HG02588 (cell line): ENCODE measurements at regions not wholly inside any gene's neighbourhood (a gene's known extent, or its start where the extent isn't known, plus 50 kb on each side); places are given as distances from the start of the nearest gene placed in this dataset.
"Not testable (repeated sequence)": the region's sequence is repeated elsewhere in the genome, so short reads cannot be mapped to it uniquely, and the experiment has no call there.

ENCODE experiments used
- ATAC-seq: cut with Tn5 transposase; IDR thresholded peaks from one replicate; pipeline ENCODE4 v1.9.1; 2021; ENCODE audit warnings: mild to moderate bottlenecking, moderate library complexity; ENCODE audit not compliant: unreplicated experiment

DNA sequence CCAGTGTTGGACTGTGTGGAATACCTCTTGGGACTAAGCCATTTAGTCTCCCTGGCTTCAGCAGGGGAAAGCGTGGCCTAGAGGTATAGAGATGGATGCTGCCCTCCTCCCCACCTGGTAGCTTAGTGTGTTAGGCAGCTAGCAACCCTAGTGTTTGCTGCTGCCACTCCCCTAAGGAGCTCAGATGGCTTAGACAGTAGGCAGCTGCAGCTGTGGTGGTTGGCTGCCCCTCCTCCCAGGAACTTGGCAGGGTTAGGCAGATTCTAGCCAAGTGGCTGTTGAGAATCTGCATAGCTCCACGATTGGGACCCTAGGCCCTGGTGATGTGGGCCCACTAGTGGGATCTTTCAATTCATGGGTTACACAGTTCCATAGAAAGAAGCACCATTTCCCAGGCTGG lies 550.4 kb upstream of the CHAC2 start:
- ATAC-seq = no peak

DNA sequence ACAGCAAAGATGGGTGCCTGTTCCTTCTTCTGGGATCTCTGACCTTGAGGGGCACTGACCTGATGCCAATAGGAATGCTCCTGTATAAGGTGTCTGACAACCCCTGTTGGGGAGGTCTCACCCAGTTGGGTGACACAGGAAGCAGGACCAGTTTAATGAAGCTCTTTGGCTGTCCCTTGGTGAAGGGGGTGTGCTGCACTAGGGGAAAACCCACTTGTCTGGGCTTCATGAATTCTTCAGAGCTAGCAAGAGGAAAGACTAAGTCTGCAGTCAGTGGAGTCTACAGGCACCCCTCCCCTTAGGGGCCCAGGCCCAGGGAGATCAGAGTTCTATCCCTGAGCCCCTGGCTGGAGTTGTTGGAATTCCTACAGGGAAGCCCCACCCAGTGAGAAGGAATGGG lies 550.8 kb upstream of the CHAC2 start:
- no peak for ATAC-seq

DNA sequence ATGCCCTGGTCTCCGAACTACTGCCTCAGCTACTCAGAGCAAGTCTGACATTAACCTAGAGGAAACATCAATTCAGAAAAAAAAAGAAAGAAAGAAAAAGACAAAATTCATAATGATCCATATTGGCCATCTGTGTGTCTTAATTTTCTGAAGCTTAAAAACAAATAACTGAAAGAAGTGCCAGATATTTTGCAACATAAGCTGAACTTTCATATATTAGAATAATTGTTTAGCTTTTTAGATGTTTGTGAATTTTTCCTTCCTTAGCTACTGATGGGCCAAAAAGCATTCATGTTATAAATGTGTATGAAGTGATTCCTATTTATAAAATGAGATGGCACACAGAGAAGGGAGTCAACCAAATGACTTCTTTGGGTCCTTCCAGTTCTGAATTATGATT lies 555.0 kb upstream of the CHAC2 start:
- ATAC-seq = no peak

DNA sequence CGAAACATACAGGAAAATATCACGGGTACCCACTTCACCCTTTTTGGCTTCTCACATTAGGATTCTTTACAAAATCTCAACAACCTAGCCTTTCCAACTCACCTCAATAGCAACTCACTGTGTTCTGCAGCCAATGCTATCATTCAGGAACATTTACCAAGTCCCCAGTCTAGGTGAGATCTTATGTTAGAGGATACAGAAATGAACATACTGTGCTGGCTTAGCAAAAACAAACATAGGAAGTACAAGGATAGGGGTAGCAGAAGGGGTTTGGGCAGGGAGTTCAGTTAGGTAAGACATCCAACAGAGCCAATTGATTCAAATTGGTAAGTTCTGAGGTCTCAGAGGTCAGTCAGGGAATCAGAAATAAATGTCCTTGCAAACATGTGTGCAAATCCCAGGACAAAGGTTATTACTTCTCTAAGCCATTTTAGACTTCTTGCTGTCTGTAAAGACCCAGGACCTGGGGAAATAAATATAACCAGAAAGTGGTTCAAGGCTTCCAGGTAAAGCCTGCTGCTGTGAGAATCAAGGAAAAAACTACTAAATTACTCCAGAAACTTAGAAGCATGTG lies 556.3 kb upstream of the CHAC2 start:
- ATAC-seq = no peak

DNA sequence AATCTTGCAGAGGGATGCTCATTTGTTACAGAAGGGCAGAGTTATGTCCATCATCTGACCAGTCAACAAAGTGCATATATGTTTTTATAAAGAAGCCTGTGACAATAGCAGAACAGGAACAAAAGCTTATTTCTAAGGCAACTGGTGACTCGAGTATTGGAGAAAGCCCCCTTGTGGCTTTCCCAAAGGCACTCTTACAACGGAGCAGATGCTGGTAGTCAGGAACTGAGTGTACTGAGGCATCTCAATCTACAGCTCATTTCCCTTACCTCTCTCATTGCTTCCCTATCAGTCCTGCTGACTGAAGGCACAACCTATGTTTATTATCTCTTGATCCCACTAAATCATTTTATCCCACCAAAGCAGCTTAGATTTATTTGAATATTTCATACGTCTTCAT lies 557.1 kb upstream of the CHAC2 start:
- ATAC-seq = no peak

DNA sequence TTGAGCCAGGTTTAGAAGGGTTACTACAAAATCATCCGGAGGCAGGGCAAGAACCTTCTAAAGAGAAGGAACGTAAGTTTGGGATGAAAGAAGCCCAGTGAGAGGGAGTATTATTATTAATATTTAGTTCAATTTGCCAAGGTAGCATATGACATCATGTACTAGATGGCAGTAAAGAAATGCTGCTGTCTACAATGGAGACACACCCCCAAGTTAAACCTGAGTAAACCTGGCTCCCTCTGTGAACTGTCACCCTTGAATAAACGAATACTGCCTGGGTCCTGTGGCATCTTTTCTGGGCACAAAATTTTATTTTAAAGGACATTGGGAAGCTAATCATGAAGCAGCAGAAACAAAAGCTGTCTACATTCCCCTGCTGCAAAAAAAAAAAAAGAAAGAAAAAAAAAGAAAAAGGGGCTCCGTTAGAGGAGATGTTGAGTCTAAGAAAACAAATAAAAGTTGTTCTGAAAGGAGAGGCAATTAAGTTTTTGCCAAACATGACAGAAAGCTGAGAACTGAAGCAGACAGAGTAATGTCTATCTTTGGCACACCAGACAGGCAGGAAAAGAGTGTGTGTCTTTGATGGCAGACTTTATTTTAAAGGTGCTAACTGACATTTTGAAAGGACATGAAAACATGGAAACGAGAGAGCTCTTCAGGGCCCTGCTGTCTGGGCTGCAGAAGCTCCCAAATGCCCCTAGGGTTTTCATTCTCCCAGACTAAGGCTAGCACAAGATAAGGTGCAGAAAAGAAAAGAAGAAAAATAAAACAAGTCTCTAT lies 557.7 kb upstream of the CHAC2 start:
- no peak for ATAC-seq

DNA sequence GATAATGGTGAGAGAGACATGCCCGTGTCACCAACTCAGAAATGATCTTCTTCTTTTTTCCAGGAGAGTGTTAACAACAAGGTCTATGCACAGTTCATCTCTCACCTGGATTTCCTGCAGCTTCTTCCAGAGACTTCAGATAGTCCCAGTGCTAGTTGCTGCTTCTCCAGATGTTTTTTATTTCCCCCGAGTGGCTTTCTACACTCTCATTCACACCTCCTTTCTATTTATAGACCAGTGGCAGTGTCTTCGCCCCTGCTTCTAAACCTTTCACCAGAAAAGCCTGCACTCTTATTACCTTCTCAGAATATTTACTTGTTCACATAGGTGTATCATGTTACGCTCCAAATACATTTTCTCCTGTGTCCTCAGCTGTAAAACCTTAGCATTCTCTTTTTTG lies 558.8 kb upstream of the CHAC2 start:
- no peak for ATAC-seq

DNA sequence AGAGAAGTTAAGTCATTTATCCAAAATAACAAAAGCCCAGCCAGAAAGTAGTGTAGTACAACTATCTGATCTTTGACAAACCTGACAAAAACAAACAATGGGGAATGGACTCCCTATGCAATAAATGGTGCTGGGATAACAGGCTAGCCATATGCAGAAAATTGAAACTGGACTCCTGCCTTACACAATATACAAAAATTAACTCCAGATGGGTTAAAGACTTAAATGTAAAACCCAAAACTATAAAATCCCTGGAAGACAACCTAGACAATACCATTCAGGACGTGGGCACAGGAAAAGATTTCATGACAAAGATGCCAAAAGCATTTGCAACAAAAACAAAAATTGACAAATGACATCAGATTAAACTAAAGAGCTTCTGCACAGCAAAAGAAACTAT lies 561.4 kb upstream of the CHAC2 start:
- ATAC-seq = not testable (repeated sequence)

DNA sequence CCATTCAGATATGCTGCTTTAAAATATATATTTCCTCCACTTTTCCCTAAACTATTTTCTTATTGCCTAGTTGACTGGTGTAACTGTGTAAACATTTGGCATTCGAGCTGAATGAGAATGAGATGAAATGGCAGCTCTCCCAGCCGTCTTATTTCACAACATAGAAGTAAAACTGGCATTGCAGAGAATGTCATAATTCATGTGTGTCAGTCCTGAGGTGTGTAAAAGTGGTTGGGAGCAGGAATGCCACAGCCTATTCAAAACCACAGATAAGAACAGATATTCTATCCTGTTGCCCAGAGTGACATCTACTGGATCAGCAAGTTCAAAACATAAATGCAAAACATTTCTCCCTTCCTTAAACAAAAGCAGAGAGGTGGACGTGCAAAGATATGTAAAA lies 565.5 kb upstream of the CHAC2 start:
- ATAC-seq = no peak

DNA sequence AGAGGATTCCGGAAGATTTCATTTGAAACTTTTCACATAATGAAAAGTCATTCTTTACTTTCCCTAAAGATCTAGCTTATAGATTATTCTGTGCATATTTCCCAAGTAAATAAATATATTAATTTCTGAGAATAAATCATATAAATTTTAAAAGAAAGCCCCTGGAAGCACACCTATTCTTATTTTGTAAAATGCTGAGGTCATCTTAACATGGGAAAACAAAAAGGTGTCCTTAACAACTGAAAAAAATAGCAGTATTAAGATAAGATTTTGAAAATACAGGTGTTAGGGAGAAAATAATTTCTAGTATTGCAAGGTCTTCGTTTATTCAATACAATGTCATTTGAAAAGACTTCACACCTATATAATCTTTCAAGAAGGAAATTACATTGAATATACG lies 567.5 kb upstream of the CHAC2 start:
- no peak for ATAC-seq

DNA sequence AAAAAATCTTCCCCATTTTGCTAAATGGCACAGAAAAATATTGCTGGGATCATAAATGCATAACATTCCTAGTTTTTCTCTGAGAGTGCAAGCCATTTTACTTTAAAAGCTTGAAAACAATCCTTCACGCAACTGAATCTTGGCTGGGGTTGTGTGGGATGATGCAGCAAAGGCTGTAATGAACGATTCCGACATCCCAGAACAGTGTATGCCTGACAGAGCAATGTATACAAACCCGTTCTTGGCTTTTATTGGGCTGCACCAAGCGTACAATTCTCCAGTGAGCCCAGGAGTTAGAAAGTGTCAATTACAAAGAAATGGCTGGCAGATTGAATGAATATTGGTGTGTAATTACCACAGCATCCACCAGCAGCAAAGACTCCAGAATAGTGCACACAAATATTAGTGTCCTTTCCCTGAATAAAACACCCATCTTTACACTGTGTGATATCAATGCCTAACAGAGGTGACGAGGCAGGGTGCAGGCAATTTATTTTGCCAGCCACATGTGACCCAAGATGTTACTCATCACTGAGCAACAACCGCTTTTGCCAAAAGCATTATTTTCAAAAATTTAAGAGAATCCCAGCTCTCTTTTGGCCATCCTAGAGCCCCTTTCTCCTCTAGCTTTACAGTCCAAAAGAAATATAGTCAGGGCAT lies 578.6 kb upstream of the CHAC2 start:
- ATAC-seq = no peak

DNA sequence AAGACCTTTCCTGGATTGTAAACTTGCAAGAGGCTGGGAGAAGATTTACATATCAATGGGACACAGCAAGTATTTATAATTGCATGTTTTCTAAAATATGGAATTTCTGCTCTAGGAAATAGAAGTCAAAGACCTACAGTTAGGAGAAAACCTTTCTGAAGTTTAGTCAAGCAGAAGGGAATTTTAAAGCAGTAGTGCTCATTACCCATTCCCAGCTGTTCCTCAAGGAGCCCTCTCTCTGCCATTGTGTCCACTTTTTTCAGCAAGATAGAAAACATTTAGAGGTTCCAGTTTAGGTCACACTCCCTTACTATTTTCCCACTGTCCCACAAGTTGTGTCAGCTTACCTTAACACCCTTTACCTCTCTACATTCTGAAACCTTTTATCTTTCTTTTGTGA lies 584.0 kb upstream of the CHAC2 start:
- ATAC-seq = no peak

DNA sequence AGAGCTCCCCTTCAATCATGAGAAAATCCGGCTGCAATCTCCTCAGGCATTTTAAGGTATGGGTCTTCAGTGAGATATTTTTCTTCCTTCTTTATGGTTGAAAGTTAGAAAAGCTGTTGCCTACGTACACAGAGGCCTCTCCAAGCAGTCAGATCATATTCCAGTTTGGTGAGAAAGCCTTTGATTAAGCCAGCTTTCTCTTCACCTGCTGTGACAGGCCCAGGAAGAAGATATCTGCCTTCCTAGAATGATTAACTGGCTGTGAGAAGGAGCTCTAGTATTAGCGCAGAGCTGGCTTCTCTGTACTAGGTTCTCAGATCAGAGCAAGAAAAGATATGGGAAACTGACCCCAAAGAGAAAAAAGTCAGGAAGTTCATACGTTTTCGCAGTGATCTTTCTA lies 585.0 kb upstream of the CHAC2 start:
- no peak for ATAC-seq

DNA sequence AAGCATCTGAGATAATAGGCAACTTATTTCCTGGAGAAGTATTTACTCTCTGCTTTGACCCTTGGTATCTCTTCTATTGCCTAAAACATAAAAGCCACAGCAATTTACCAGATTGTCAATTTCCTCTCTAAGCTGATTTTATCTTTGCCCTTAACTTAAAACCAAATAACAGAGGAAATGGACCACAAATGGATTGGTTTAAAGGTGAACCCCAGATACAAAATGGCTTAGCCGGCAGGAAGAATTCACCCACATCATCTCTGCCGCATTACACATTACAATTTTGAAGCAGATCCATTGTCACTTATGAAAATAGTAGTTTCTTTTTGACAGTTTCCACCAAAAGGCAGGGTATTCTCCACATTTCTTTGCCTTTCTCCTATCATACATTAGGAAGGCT lies 585.8 kb upstream of the CHAC2 start:
- no peak for ATAC-seq

DNA sequence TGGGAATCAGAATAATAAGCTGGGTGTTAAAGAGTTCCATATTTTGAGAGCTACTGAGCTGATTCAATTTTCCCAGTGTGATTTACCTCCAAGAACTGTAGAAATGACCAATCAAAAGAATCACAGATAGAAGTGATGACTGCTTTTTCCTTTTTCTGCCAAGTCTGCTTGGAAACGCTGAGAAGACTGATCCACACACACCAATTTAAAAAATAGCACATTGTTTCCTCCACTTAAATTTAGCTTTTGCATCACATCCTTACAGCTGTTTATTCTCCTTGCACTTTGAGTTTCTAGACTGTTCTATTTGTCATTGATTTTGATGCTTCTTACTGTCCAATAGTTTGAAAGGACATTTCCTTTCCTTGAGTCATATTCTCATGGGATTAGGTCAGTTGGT lies 590.3 kb upstream of the CHAC2 start:
- ATAC-seq = no peak

DNA sequence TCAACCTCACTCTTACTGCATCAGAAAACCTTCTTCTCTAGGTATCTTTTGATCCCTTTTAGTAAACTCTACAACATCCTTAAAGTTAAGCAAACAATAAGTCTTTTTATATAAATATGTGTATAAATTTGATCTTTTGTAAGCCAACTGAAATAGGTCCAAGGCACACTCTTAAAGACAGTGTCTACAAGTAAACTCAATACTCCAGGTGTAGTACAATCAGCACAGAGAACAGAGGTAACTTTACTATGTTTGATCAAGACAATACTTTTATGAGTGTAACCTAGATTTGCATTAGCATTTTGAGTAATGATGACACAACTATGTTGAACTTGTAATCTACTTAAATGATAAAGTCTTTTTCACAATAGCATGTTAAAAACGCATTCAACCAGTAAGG lies 593.1 kb upstream of the CHAC2 start:
- ATAC-seq = no peak

DNA sequence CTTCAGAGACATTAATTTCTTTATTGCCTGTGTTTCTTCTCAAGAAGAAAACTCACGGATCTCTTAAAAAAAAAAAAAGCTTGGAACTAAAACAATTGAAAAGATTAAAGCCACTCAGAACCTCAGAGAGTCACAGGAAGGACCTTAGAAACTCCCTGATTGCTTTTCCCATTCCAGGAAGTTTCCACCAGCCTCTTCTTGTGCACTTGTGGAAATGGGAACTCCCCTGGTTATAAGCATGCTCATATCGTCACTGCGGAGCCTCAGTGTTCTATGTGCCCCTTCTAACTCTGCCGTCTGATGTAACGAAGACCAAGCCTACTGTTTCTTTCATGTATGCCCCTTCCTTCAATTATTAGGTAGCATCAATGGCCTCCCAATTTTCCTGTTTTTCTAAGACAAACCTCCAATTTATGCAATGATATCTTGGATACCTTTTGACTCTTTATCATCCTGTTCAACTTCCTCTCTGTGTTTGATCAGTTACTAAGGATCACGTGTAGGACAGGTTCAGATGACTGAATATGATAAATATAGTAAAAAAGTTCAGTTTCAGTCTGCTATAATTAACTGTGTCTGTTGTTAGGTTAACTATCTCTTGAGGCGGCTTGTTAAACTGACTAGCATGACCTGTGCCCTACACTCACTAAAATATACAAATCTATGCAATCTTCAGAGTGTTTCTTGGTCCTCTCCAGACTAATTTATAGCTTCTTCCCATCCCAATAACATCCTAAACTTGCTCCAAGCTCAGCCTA lies 593.7 kb upstream of the CHAC2 start:
- no peak for ATAC-seq

DNA sequence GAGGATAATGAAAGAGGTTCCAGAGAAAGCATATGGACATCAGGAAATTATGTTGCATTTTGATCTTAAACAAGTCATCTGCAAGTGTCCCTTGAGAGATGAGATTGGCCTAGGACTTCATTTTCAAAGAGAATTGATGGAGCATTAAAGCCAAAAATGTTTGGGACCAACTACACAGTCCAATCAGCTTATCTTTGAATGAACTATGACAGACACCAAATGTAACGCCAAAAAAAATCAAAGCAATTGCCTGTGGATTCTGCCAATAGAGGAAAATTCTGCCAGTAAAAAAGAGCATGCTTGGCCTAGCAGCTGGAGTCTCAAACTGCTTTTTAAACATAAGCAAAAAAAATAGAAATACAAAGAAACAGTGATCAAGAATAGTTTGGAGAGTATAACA lies 594.5 kb upstream of the CHAC2 start:
- no peak for ATAC-seq

DNA sequence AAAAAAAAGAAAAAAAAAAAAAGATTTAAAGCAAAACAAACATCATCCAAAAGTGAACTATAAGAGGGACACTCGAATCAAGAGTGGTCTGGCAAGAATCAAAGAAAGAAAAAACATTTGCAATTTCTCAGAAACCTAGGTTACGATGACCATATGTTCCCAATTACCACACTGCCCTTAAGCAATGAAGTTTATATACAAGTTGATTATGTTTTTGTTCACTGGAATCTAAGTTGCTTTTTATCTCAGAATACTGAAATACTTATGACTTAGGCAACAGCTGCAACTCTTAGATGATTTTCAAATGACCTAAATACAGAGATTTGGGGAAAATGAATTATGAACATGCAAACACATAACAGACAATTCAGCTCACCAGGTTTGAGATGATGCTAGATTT lies 597.1 kb upstream of the CHAC2 start:
- ATAC-seq = no peak

DNA sequence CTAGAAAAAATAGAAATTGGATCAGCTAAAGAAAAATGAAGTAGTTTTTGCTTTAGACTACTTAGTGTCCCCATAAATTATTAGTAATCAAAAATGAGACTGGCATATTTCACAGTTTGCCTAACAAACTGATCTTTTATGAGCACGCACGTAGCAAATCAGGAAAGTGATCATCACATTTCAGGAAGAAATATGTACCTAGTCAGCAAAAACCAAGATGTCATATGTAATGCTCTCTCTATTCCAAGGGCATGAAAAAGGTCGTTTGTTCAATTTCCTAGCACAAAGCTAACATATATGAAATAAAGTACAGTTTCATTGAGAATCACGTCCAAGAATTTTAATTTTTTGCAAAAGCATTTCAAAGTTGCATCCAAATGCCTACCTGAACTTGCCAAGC lies 600.4 kb upstream of the CHAC2 start:
- no peak for ATAC-seq

DNA sequence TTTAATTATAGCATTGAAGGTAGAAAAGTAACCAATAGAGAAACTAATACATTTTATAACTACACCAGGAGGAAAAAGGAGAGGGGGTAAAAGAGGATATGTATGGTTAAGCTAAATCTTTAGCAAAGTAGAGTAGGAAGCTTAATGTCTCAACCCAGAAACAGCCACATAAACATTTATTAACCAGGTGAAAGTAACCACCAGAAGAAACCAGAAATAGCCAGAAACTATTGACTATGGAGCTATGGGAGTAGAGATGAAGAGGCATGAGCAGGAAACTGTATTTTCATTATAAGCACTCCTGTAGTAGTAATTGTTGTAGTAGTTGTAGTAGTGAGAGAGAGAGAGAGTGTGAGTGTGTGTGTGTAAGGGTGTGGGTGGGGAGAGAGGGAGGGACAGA lies 617.5 kb upstream of the CHAC2 start:
- ATAC-seq = no peak

DNA sequence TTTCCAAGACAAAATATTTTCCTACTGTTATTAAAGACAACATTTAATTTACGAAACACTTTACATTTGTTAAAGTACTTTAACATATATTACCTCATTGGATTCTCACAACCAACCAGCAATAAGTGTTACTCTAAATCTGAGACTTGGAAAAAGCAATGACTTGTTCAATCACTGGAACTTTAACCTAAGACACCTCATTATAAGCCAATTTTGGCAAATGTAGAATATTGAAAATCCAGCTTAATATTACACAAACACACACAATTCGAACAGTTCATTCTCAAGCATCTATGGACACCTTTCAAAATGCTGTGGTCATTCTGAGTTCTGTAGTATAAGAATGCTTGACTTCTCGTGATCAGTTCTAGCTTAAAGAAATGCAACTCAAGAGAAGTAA lies 619.4 kb upstream of the CHAC2 start:
- ATAC-seq = no peak
